Fibroblast of villous mesenchyme (primary cell): ENCODE measurements at regions not wholly inside any gene's neighbourhood (a gene's known extent, or its start where the extent isn't known, plus 50 kb on each side); places are given as distances from the start of the nearest gene placed in this dataset.
A peak's percentile ranks its signal among the peaks of the same experiment; 100 is the strongest.

ENCODE experiments used
- DNase-seq: peaks from one replicate; pipeline ENCODE4 v3.0.0-alpha.2; 2010; ENCODE audit warnings: low read depth
- H3K4me3 ChIP-seq: 2 replicates; pipeline ENCODE4 v1.5.1; 2011; ENCODE audit warnings: low read depth, mild to moderate bottlenecking, low read length
- CTCF ChIP-seq: IDR thresholded peaks from 2 replicates; pipeline ENCODE4 v1.5.1; 2012; ENCODE audit warnings: low read depth, mild to moderate bottlenecking, low read length; ENCODE audit not compliant: insufficient read depth

- no peak for DNase-seq
- no peak overlapping the region for H3K4me3 ChIP-seq
- TF ChIP-seq CTCF, result no peak
These were observed 107.0 kb upstream of the PTHLH start for GRCh38 chr12:28079539-28079938.

- DNase-seq, result no peak
- H3K4me3 ChIP-seq, result no peak overlapping the region
- no peak for TF ChIP-seq CTCF
These were observed 108.2 kb upstream of the CCDC91 start for GRCh38 chr12:28082096-28082495.

GRCh38 chr12:28083840-28084678 is 106.2 kb upstream of the CCDC91 start:
- H3K4me3 ChIP-seq, result no peak overlapping the region
- no peak for TF ChIP-seq CTCF
- peak; percentile 24 for DNase-seq

- no peak for TF ChIP-seq CTCF
- no peak overlapping the region for H3K4me3 ChIP-seq
- DNase-seq, result no peak
These were observed 103.6 kb upstream of the CCDC91 start for GRCh38 chr12:28086521-28087155.

GRCh38 chr12:28088566-28089272 is 101.5 kb upstream of the CCDC91 start:
- no peak for DNase-seq
- H3K4me3 ChIP-seq, result no peak overlapping the region
- TF ChIP-seq CTCF, result no peak

GRCh38 chr12:28089338-28089737 is 100.9 kb upstream of the CCDC91 start:
- no peak for TF ChIP-seq CTCF
- peak; percentile 28 for DNase-seq
- no peak overlapping the region for H3K4me3 ChIP-seq
